Activated naive CD4-positive, alpha-beta T cell treated with anti-CD3 and anti-CD28 coated beads, Interleukin-2, amount 50 U/mL, for 16 hours (primary cell): ENCODE measurements at regions not wholly inside any gene's neighbourhood (a gene's known extent, or its start where the extent isn't known, plus 50 kb on each side); places are given as distances from the start of the nearest gene placed in this dataset.
A peak's percentile ranks its signal among the peaks of the same experiment; 100 is the strongest.

Experiments
- DNase-seq: peaks from one replicate; pipeline ENCODE4 v3.0.0-alpha.2; 2020

DNA sequence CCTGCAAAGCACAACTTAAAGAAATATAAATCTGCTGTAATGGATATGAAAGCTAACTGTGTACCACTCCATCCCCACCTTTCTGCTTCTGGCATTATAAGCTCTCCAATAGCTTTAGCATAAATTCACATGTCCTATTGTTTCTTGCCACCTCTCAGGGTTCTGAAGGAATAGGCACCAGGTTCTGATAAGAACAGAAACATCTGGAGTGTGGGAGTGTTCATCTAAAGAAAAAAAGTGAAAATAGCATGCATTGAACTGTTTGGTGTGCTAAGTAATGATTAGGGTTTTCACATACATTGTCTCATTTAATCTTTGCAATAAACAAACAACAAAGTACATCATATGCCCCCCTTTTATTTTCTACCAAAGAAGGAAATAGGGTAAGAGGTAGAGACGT, 72.3 kb downstream of the FAM76B start:
- DNase-seq, result no peak

GRCh38 chr11:95716266-95716665, 73.3 kb downstream of the FAM76B start:
- DNase-seq, result no peak

GRCh38 chr11:95715777-95716241, 73.8 kb downstream of the FAM76B start:
- peak; percentile 24 for DNase-seq

- DNase-seq, result no peak
Measured at GRCh38 chr11:95714843-95715776, 74.5 kb downstream of the FAM76B start.

DNA sequence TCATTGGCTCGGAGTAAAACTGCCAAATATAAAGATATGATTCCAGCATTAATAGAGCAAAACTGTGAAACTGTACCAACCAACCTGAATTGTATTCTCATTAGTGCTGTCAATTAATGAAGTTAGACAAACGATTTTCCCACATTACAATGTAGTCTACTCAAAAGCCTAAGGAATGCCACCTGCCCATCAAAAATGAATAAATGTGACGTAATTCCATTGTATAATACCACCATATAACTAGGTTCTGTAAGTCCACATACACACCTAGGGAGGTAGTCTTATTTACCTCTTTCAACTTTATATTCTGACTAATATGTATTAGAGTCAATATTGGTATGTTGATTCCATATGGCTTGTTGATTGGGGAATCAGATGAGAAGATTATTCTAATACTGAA, 76.2 kb downstream of the FAM76B start:
- DNase-seq, result no peak

- no peak for DNase-seq
Measured at GRCh38 chr11:95711945-95712221, 77.7 kb downstream of the FAM76B start.

- no peak for DNase-seq
Measured at GRCh38 chr11:95711162-95711944, 78.2 kb downstream of the FAM76B start.

- DNase-seq, result no peak
Measured at GRCh38 chr11:95708681-95709080, 80.9 kb downstream of the FAM76B start.

GRCh38 chr11:95706974-95707387, 82.6 kb downstream of the FAM76B start:
- DNase-seq, result no peak

DNA sequence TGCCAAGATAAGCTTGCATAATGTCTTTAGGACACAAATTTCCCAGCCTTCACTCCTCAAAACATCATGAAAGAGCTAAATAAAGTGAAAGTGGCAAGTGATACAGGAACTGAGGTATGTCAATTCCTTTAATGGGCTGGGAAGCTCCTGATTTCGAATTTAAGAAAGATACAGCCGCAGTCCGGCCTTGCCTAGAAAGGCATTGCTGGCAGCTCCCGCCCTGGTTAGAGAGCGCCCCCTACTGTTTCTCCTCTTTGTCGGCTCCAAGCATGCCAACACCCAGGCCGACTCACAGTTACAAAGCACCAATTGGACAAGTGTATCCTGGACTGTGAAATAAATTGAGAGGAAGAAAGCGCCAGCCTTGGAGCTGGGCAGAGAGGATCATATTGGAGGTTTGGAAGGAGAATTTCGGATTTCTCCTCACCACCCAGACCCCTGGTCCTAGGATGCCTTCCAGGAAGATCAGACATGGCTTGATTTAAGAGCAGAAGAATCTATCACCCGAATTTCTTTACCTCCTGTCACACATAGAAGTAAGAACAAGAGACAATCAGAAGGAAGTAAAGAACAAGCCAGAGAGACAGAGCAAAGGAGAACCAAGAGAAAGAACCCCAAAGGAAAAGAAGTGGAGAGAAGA, 84.0 kb downstream of the FAM76B start:
- DNase-seq, result peak; percentile 84

GRCh38 chr11:95704865-95705264, 84.7 kb downstream of the FAM76B start:
- no peak for DNase-seq

- DNase-seq, result peak; percentile 19
Measured at GRCh38 chr11:95703049-95703448, 86.5 kb downstream of the FAM76B start.

GRCh38 chr11:95702526-95702925, 87.1 kb downstream of the FAM76B start:
- no peak for DNase-seq

DNA sequence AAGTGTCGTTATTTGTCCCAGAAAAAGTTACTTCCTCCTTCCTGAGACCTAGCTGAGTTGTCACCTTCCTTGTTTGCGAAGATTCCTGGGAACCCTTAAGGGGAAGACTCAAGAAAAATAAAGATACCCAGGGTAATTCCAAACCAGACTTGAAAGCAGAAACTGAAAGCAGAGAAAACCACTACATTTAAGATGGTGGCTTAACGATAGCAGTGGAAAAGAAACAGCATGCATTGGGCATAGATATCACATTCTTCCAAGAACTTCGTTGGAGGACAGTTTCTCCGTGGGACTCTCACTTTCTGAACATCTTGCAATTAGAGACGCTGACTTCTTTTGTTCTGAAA, 89.1 kb downstream of the FAM76B start:
- DNase-seq, result no peak

GRCh38 chr11:95699631-95700470, 89.7 kb downstream of the FAM76B start:
- no peak for DNase-seq

GRCh38 chr11:95698676-95699557, 90.7 kb downstream of the FAM76B start:
- DNase-seq, result no peak

GRCh38 chr11:95697614-95698408, 91.8 kb downstream of the FAM76B start:
- no peak for DNase-seq

DNA sequence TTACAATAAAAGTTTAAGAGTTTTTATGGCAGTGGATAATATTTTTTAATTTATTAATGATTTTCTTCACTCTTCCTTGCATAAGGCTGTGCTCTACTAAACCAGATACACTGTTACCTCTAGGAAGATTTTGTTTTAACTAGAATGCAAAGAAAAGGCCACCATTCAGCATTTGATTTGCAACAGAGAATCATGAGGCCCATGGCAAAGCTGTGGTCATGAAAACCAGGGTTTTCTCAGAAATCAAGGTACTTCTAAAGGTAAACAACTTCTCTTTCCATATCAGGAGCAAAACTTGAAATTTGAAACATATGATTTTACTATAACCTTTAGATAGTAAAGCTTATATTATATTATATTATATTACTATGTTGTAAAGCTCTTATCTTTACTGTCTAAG, 94.4 kb downstream of the FAM76B start:
- no peak for DNase-seq

DNA sequence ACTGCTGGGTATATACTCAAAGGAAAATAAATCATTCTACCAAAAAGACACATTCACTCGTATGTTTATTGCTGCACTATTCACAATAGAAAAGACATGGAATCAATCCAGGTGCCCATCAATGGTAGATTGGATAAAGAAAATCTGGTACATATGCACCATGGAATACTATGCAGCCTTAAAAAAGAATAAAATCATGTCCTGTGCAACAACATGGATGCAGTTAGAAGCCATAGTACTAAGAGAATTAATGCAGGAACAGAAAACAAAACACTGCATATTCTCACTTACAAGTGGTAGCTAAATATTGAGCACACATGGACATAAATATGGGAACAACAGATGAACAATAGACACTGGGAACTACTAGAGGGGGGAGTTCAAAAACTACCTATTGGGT, 96.3 kb downstream of the FAM76B start:
- no peak for DNase-seq

- no peak for DNase-seq
Measured at GRCh38 chr11:95692526-95693260, 96.9 kb downstream of the FAM76B start.
